ENCODE measurements at regions not wholly inside any gene's neighbourhood (a gene's known extent, or its start where the extent isn't known, plus 50 kb on each side); places are given as distances from the start of the nearest gene placed in this dataset.

- TF ChIP-seq CTCF (IDR thresholded peaks at IDR 0.05) (no peak), REST (IDR thresholded peaks at IDR 0.05; ENCODE audit: insufficient read depth in 1 of 2, low read depth in 2 of 2, low read length in 1 of 2) (no peak), POLR2AphosphoS5 (IDR thresholded peaks at IDR 0.05; ENCODE audit: low read depth, low read length) (no peak), TCF7L2 (IDR thresholded peaks at IDR 0.05; ENCODE audit: low read depth, low read length) (no peak), SIN3A (IDR thresholded peaks at IDR 0.05; ENCODE audit: borderline replicate concordance, insufficient read depth, low read depth, low read length) (no peak)
Observed at GRCh38 chr13:109999659-110000533, 213.5 kb upstream of the IRS2 start.
